ENCODE measurements at regions not wholly inside any gene's neighbourhood (a gene's known extent, or its start where the extent isn't known, plus 50 kb on each side); places are given as distances from the start of the nearest gene placed in this dataset.

GRCh38 chr5:21574961-21575360 is 1278.2 kb downstream of the CDH12 start:
- no peak for TF ChIP-seq CTCF (IDR thresholded peaks at IDR 0.05; ENCODE audit: insufficient read depth, low read depth, low read length)
- no peak for TF ChIP-seq EZH2 (IDR thresholded peaks at IDR 0.05; ENCODE audit: insufficient read depth, low read length)
